HG03025 (cell line): ENCODE measurements at regions not wholly inside any gene's neighbourhood (a gene's known extent, or its start where the extent isn't known, plus 50 kb on each side); places are given as distances from the start of the nearest gene placed in this dataset.
"Not testable (repeated sequence)": the region's sequence is repeated elsewhere in the genome, so short reads cannot be mapped to it uniquely, and the experiment has no call there.

Experiments used
- ATAC-seq: cut with Tn5 transposase; IDR thresholded peaks from one replicate; pipeline ENCODE4 v1.9.1; 2021; ENCODE audit warnings: mild to moderate bottlenecking, moderate library complexity; ENCODE audit not compliant: unreplicated experiment, low FRiP score

DNA sequence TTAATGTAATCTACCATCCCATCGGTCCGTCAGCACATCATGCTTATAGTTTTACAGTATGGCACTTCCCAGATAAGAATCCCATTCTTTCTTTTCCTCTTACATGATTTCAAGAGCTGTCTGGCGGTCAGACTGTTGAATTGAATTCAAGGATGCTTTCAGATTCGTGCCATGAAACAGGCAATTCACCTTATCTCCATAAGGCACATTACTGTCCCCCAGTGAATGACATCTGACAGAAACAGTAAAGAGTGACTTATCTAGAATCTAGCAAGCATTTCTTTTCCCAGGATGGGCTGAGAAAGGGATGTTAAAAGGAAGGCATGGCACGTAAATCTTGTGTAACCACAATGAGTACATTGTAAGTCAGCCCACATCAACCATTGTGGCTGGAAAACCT is 61.1 kb upstream of the SEM1 start:
- ATAC-seq = no peak

GRCh38 chr7:96772139-96772694 is 62.6 kb upstream of the SEM1 start:
- no peak for ATAC-seq

DNA sequence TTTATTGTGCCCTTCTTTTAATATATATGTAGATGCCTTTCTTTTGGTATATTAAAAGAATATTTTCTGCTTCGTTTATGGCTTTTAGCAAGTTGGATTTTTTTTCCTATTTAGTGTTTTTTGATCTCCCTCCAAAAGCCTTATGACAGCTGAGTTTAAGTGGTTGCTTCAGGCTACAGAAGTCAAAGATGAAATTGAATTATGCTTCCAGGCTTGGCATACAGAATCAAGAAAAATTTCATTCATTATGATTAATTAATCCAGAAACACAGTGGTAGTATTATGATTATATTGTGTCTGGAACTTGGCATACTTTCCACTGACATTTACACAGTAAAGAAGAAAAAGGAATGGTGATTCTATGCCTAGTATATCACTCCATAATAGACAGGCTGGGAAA is 63.8 kb upstream of the SEM1 start:
- ATAC-seq = no peak

DNA sequence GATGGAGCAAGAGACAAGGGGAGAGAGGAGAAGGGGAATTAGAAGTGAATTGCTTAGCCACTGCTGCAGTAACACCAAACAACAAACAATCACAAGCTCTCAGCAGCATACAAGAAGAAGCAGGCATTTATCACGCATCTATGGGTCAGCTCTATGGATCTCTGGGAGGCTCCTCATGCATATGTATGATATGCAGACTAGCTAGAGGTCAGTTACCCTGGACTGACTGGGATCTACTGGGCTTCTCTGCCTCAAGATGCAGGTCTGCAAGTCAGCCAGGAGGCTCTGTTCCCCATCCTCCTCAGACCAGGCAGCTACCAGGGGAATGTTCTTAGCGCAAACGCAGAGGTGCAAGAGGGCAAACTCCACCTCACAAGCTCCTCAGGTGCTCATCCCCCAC is 64.7 kb upstream of the SEM1 start:
- no peak for ATAC-seq

DNA sequence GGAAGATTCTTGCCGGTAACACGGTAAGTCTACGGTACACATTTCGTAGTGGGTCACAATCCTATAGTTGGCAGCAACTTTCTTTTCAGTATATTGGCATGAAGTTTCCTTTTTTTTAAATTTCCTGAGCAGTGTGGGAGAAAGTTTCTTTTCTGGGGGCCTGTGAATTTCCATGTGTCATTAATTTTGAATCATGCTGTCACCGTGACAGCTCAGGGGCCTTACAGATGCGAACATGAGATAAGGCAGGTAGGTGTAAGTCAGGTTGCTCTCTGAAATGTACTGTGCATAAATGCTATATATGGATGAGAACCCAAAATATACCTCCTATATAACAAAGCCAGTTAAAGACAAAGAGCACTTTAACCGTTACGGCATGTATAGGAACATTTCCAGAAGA is 65.4 kb upstream of the SEM1 start:
- no peak for ATAC-seq

- no peak for ATAC-seq
These were observed 68.6 kb upstream of the SEM1 start for GRCh38 chr7:96778263-96778662.

- no peak for ATAC-seq
These were observed 72.3 kb upstream of the SEM1 start for GRCh38 chr7:96781919-96782318.

DNA sequence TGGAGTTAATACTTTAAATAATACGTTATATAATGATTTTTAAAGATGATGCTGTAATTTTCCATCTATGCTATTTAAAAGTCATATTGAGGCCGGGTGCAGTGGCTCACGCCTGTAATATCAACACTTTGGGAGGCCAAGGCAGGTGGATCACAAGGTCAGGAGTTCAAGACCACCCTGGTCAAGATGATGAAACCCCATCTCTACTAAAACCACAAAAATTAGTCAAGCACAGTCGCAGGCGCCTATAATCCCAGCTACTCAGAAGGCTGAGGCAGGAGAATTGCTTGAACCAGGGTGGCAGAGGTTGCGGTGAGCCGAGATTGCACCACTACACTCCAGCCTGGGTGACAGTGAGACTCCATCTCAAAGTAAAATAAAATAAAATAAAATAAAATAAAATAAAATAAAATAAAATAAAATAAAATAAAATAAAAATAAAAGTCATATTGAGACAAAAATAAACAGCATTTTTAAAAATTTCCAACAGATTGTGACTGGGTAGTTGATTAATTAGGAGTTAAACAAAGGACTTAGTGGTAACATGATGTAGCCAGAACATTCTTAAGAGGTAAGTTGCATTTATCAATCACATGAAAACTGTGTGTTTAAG is 73.1 kb upstream of the SEM1 start:
- not testable (repeated sequence) for ATAC-seq

- ATAC-seq = no peak
These were observed 75.0 kb upstream of the SEM1 start for GRCh38 chr7:96784597-96784996.

- no peak for ATAC-seq
These were observed 76.8 kb upstream of the SEM1 start for GRCh38 chr7:96786261-96786997.

- no peak for ATAC-seq
These were observed 77.4 kb upstream of the SEM1 start for GRCh38 chr7:96786998-96787395.

- ATAC-seq = no peak
These were observed 80.3 kb upstream of the SEM1 start for GRCh38 chr7:96789914-96790313.

DNA sequence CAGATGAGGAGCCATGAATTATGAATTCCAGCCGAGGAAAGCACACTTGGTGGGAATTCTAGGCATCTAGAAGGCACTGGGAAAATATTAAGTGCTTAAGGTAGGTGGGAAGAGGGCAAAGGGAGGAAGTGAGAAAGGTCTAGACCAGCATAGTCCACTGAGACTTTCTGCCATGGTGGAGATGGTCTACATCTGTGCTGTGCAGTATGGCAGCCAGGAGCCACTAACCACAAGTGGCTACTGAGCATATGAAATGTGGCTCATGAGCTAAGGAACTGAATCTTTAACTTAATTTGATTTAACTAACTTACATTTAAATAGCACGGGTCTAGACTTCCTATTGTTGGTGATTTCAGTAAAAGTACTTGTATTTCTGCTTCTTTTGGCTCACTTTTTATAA is 82.5 kb upstream of the SEM1 start:
- no peak for ATAC-seq

DNA sequence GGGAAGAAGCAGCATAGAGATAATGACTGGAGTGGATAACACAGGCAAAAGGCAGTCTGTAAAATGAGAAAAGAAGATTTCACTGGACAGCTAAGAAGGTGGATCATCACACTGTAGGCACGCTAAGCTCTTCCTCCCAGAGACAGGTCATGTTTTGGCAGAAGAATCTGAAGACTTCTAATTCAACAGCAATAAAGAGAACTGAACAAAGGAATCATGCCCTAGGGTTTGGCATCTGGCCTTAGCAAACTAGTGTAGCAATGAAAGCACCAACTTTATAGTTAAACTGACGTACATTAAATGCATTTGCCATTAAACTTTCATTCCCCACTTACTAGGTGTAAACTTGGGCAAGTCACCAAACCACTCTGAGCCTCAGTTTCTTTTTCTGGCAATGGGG is 84.4 kb upstream of the SEM1 start:
- no peak for ATAC-seq

DNA sequence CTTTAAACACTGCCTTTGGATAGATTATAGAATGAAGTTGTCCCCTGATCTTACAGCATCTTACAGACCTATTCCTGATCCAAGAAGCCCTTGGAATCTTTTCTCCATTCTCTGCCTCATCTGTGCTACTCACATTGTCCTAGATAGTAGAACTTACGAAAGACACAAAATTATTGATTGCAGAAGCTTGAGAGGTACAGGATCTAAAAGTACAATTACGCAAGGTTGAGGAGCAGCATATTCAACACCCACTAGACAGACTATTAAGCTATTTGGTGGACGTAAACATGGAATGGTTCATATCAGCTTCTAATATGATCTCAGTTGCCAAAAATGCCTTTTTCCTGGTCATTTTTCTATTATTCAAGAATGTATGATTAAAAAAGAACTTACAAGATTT is 90.5 kb upstream of the SEM1 start:
- no peak for ATAC-seq

GRCh38 chr7:96800824-96801223 is 91.2 kb upstream of the SEM1 start:
- no peak for ATAC-seq

GRCh38 chr7:96819111-96819700 is 109.6 kb upstream of the SEM1 start:
- no peak for ATAC-seq

- ATAC-seq = not testable (repeated sequence)
These were observed 111.5 kb upstream of the SEM1 start for GRCh38 chr7:96821131-96821530.

- no peak for ATAC-seq
These were observed 113.2 kb upstream of the SEM1 start for GRCh38 chr7:96822824-96823223.

- ATAC-seq = no peak
These were observed 113.6 kb upstream of the SEM1 start for GRCh38 chr7:96823274-96823673.

- no peak for ATAC-seq
These were observed 115.0 kb upstream of the SEM1 start for GRCh38 chr7:96824686-96825085.

- ATAC-seq = no peak
These were observed 115.6 kb upstream of the SEM1 start for GRCh38 chr7:96825285-96825684.
